NCI-H2227 treated with DMSO at 0.1 percent for 48 hours (cell line): ENCODE measurements at regions not wholly inside any gene's neighbourhood (a gene's known extent, or its start where the extent isn't known, plus 50 kb on each side); places are given as distances from the start of the nearest gene placed in this dataset.

ENCODE experiments used
- DNase-seq: peaks from one replicate; lab custom pipeline; 2025; lab: John Stamatoyannopoulos, UW

- DNase-seq: no peak
Observed at GRCh38 chr4:13248621-13249298, 235.4 kb downstream of the RAB28 start.

- no peak for DNase-seq
Observed at GRCh38 chr4:13246107-13246506, 238.0 kb downstream of the RAB28 start.

- DNase-seq: no peak
Observed at GRCh38 chr4:13244444-13244843, 239.7 kb downstream of the RAB28 start.

GRCh38 chr4:13243152-13243551 is 241.0 kb downstream of the RAB28 start:
- no peak for DNase-seq

- no peak for DNase-seq
Observed at GRCh38 chr4:13240066-13240465, 244.1 kb downstream of the RAB28 start.

GRCh38 chr4:13238936-13239335 is 245.2 kb downstream of the RAB28 start:
- no peak for DNase-seq

GRCh38 chr4:13236485-13236884 is 247.7 kb downstream of the RAB28 start:
- DNase-seq: no peak

GRCh38 chr4:13233755-13234154 is 250.4 kb downstream of the RAB28 start:
- no peak for DNase-seq

- no peak for DNase-seq
Observed at GRCh38 chr4:13219971-13220370, 264.2 kb downstream of the RAB28 start.

- no peak for DNase-seq
Observed at GRCh38 chr4:13218326-13218958, 265.7 kb downstream of the RAB28 start.

GRCh38 chr4:13215560-13215959 is 268.6 kb downstream of the RAB28 start:
- no peak for DNase-seq

- no peak for DNase-seq
Observed at GRCh38 chr4:13212936-13213335, 271.2 kb downstream of the RAB28 start.

- no peak for DNase-seq
Observed at GRCh38 chr4:13209600-13209999, 274.5 kb downstream of the RAB28 start.

GRCh38 chr4:13208558-13209193 is 275.5 kb downstream of the RAB28 start:
- DNase-seq: no peak

- DNase-seq: no peak
Observed at GRCh38 chr4:13207226-13207625, 276.9 kb downstream of the RAB28 start.

GRCh38 chr4:13203101-13203500 is 281.0 kb downstream of the RAB28 start:
- DNase-seq: no peak

GRCh38 chr4:13202701-13203100 is 281.4 kb downstream of the RAB28 start:
- DNase-seq: no peak

- no peak for DNase-seq
Observed at GRCh38 chr4:13201241-13201640, 282.9 kb downstream of the RAB28 start.

GRCh38 chr4:13196721-13197120 is 287.4 kb downstream of the RAB28 start:
- no peak for DNase-seq

GRCh38 chr4:13193662-13194061 is 290.5 kb downstream of the RAB28 start:
- no peak for DNase-seq

GRCh38 chr4:13190093-13190721 is 293.9 kb downstream of the RAB28 start:
- DNase-seq: no peak

- DNase-seq: no peak
Observed at GRCh38 chr4:13184199-13184598, 299.9 kb downstream of the RAB28 start.

- no peak for DNase-seq
Observed at GRCh38 chr4:13182133-13182532, 302.0 kb downstream of the RAB28 start.
